ENCODE measurements at regions not wholly inside any gene's neighbourhood (a gene's known extent, or its start where the extent isn't known, plus 50 kb on each side); places are given as distances from the start of the nearest gene placed in this dataset.
A peak's percentile ranks its signal among the peaks of the same experiment; 100 is the strongest.

DNA sequence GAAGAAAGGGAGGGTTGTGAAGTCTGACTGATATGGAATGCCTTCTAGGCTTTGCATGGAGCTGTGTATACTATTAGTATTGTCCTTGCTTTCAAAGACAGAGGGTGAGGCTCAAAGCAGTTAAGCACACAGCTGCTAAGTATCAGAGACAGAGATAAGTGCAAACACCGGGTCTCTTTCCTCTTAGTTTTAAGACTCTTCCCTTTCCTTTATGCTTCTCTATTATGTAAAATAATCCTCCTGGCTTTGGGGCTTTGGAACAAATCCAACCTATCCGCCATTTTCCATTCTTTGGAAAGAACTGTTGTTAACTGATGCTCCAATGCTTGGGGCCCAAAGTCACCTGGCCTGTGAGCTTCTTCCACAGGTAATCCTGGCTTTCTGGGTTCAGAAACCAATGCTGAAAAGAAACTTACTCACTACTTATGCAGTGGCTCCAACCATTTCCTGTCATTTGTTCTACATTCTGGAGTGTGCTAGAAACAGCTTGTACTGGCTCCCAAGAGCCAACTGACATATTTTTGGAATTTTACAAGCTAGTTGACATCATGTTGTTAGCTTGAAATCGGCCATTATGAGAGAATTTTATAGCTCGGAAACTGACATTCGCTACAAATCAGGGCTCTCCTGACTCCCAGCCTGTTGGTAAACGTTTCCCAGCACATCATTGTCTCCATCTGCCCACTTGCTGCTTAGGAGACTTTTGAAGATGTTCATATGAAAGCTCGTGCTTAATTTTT, 67.5 kb downstream of the DNTTIP2 start:
- no peaks in the 10 kb centered on the region for H3K9me1 ChIP-seq (ENCODE audit: control insufficient read depth, extremely low read depth, insufficient read depth, low read length)
- peak overlapping the region; percentile 13 for H3K27ac ChIP-seq (ENCODE audit: control insufficient read depth, insufficient read depth, low read length)
- H3K4me1 ChIP-seq (ENCODE audit: control insufficient read depth, extremely low read depth, insufficient read depth, low read length) = peaks cover 50% of the 10 kb centered on the region
- H3K9me3 ChIP-seq (ENCODE audit: control insufficient read depth, low read depth, low read length) = no peaks in the 10 kb centered on the region
- no peaks in the 10 kb centered on the region for H4K20me1 ChIP-seq (ENCODE audit: control insufficient read depth, extremely low read depth, insufficient read depth, low read length)
- H3K4me2 ChIP-seq (ENCODE audit: control insufficient read depth, extremely low read depth, insufficient read depth, low read depth, low read length) = no peak overlapping the region
- dilution Hi-C loops (cut with MboI; ENCODE audit: extremely low pct_ligation_motif_present, low sequenced_read_pairs) = no loop called here
- H3K4me3 ChIP-seq (ENCODE audit: control insufficient read depth in 2 of 3, extremely low read depth in 1 of 3, insufficient read depth in 2 of 3, low read depth in 1 of 3, low read length in 3 of 3) = no peak overlapping the region
- peaks cover 5% of the 10 kb centered on the region for H3K79me2 ChIP-seq (ENCODE audit: control insufficient read depth, insufficient read depth, low read length)
- no peaks in the 10 kb centered on the region for H3K27me3 ChIP-seq (ENCODE audit: control insufficient read depth, extremely low read depth, insufficient read depth, low read length)
- no peak for DNase-seq (ENCODE audit: low read depth, low spot score)
- no peak overlapping the region for H2AFZ ChIP-seq (ENCODE audit: control insufficient read depth, low read length)
- no peaks in the 10 kb centered on the region for H3K36me3 ChIP-seq (ENCODE audit: control insufficient read depth in 2 of 2, extremely low read depth in 1 of 2, insufficient read depth in 2 of 2, low read length in 2 of 2)
- H3K9ac ChIP-seq (ENCODE audit: control insufficient read depth, extremely low read depth, insufficient read depth, low read length) = no peak overlapping the region
- peak; percentile 60 for FAIRE-seq
- TF ChIP-seq, protein P1, sequence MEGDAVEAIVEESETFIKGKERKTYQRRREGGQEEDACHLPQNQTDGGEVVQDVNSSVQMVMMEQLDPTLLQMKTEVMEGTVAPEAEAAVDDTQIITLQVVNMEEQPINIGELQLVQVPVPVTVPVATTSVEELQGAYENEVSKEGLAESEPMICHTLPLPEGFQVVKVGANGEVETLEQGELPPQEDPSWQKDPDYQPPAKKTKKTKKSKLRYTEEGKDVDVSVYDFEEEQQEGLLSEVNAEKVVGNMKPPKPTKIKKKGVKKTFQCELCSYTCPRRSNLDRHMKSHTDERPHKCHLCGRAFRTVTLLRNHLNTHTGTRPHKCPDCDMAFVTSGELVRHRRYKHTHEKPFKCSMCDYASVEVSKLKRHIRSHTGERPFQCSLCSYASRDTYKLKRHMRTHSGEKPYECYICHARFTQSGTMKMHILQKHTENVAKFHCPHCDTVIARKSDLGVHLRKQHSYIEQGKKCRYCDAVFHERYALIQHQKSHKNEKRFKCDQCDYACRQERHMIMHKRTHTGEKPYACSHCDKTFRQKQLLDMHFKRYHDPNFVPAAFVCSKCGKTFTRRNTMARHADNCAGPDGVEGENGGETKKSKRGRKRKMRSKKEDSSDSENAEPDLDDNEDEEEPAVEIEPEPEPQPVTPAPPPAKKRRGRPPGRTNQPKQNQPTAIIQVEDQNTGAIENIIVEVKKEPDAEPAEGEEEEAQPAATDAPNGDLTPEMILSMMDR (optimal IDR thresholded peaks at IDR 0.05 in 1 of 3, IDR thresholded peaks at IDR 0.05 in 1 of 3, conservative IDR thresholded peaks at IDR 0.05 in 1 of 3; ENCODE audit: extremely low read depth in 1 of 3, insufficient read depth in 2 of 3, low read length in 3 of 3) = no peak

DNA sequence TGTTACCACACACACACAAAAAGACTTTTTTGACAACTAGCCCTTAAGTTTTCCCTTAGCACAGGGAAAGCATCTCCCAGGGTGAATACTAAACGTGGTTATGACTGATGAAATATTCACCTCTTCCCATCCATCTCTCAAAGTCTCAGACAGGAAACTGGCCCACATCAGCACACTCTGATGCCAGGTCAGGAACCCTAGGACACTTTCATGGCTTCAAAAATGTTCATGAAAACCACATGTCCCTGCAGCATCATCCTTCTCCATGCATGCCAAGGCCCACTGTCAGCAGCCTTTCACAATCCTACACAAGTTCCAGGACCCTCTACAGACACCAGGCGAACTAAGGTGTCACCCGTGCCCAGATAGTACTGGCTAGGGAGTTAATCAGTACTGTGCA, 68.7 kb downstream of the DNTTIP2 start:
- no peaks in the 10 kb centered on the region for H3K27me3 ChIP-seq (ENCODE audit: control insufficient read depth, extremely low read depth, insufficient read depth, low read length)
- TF ChIP-seq EZH2 (IDR thresholded peaks at IDR 0.05; ENCODE audit: low read length) = no peak
- TF ChIP-seq, protein P1 (optimal IDR thresholded peaks at IDR 0.05 in 1 of 3, IDR thresholded peaks at IDR 0.05 in 1 of 3, conservative IDR thresholded peaks at IDR 0.05 in 1 of 3; ENCODE audit: extremely low read depth in 1 of 3, insufficient read depth in 2 of 3, low read length in 3 of 3) = no peak
- peaks cover 5% of the 10 kb centered on the region for H3K79me2 ChIP-seq (ENCODE audit: control insufficient read depth, insufficient read depth, low read length)
- H3K9me3 ChIP-seq (ENCODE audit: control insufficient read depth, low read depth, low read length) = no peaks in the 10 kb centered on the region
- H3K9ac ChIP-seq (ENCODE audit: control insufficient read depth, extremely low read depth, insufficient read depth, low read length) = no peak overlapping the region
- no peak for FAIRE-seq
- no peaks in the 10 kb centered on the region for H3K36me3 ChIP-seq (ENCODE audit: control insufficient read depth in 2 of 2, extremely low read depth in 1 of 2, insufficient read depth in 2 of 2, low read length in 2 of 2)
- dilution Hi-C loops (cut with MboI; ENCODE audit: extremely low pct_ligation_motif_present, low sequenced_read_pairs) = no loop called here
- H2AFZ ChIP-seq (ENCODE audit: control insufficient read depth, low read length) = no peak overlapping the region
- DNase-seq (ENCODE audit: low read depth, low spot score) = no peak
- H3K9me1 ChIP-seq (ENCODE audit: control insufficient read depth, extremely low read depth, insufficient read depth, low read length) = no peaks in the 10 kb centered on the region
- H3K4me2 ChIP-seq (ENCODE audit: control insufficient read depth, extremely low read depth, insufficient read depth, low read depth, low read length) = no peak overlapping the region
- H3K4me3 ChIP-seq (ENCODE audit: control insufficient read depth in 2 of 3, extremely low read depth in 1 of 3, insufficient read depth in 2 of 3, low read depth in 1 of 3, low read length in 3 of 3) = no peak overlapping the region
- H3K27ac ChIP-seq (ENCODE audit: control insufficient read depth, insufficient read depth, low read length) = no peak overlapping the region
- H3K4me1 ChIP-seq (ENCODE audit: control insufficient read depth, extremely low read depth, insufficient read depth, low read length) = peaks cover 41% of the 10 kb centered on the region
- H4K20me1 ChIP-seq (ENCODE audit: control insufficient read depth, extremely low read depth, insufficient read depth, low read length) = no peaks in the 10 kb centered on the region
